A549 (cell line): ENCODE measurements at regions not wholly inside any gene's neighbourhood (a gene's known extent, or its start where the extent isn't known, plus 50 kb on each side); places are given as distances from the start of the nearest gene placed in this dataset.
"Not testable (repeated sequence)": the region's sequence is repeated elsewhere in the genome, so short reads cannot be mapped to it uniquely, and the experiment has no call there.

Experiments
- ATAC-seq, 2 experiments: fragments of 200-7000 bp in 1 of 2; fragments of >200 bp in 1 of 2; cut with Nextera tagmentation in 1 of 2; cut with Tn5 transposase in 1 of 2; 3 replicates each; pipeline versions ENCODE4 v1.8.0 to v1.9.1; 2018 to 2020; ENCODE audit warnings: mild to moderate bottlenecking in 1 of 2, moderate library complexity in 1 of 2
- CTCF ChIA-PET: fragments of 300-600 bp; sonication (Branson Sonifier 250); formaldehyde crosslinking; extraction: SDS; loops from one replicate; lab custom pipeline; 2021; ENCODE audit warnings: antibody characterized with exemption, inconsistent platforms; lab: Yijun Ruan, JAX
- POLR2A ChIA-PET: fragments of 350-600 bp; formaldehyde crosslinking; extraction: SDS; loops from one replicate; lab custom pipeline; 2021; ENCODE audit warnings: antibody characterized with exemption, inconsistent platforms; lab: Yijun Ruan, JAX
- DNase-seq, 2 experiments: peaks; one replicate each; pipeline versions ENCODE4 v3.0.0 to v3.0.0-alpha.2; 2011 to 2016; ENCODE audit warnings: low read depth in 1 of 2, low spot score in 1 of 2
- FAIRE-seq: peaks from 2 replicates; lab custom pipeline; 2011; peaks lifted over from hg19 to GRCh38; lab: Jason Lieb, UNC
- H3K27ac ChIP-seq, 2 experiments: fragments of >200 bp; sonication (Bioruptor Twin); formaldehyde crosslinking; 3 replicates each; pipeline ENCODE4 v1.5.1; 2016 to 2017
- H3K4me1 ChIP-seq: fragments of >200 bp; sonication (Bioruptor Twin); formaldehyde crosslinking; 3 replicates; pipeline ENCODE4 v1.6.1; 2016
- H3K4me2 ChIP-seq: fragments of >200 bp; sonication (Bioruptor Twin); formaldehyde crosslinking; 3 replicates; pipeline ENCODE4 v1.6.1; 2016
- H3K4me3 ChIP-seq: fragments of >200 bp; sonication (Bioruptor Twin); formaldehyde crosslinking; 3 replicates; pipeline ENCODE4 v1.5.1; 2016
- H3K9me3 ChIP-seq: fragments of >200 bp; sonication (Bioruptor Twin); formaldehyde crosslinking; 3 replicates; pipeline ENCODE4 v1.6.1; 2016
- BHLHE40 ChIP-seq: IDR thresholded peaks from 2 replicates; pipeline ENCODE4 v1.6.1; 2012; ENCODE audit warnings: low read depth, low read length, inconsistent platforms
- CTCF ChIP-seq: fragments of >200 bp; sonication (Bioruptor Twin); formaldehyde crosslinking; IDR thresholded peaks from 3 replicates; pipeline ENCODE4 v1.5.1; 2016
- E2F6 ChIP-seq: IDR thresholded peaks from 2 replicates; pipeline ENCODE4 v1.6.1; 2012; ENCODE audit warnings: low read depth, borderline replicate concordance
- EP300 ChIP-seq, 2 experiments: fragments of >200 bp; sonication (Bioruptor Twin); formaldehyde crosslinking; IDR thresholded peaks; 2 replicates in 1 of 2; 3 replicates in 1 of 2; pipeline ENCODE4 v1.6.1; 2016 to 2017
- ESRRA ChIP-seq: fragments of 150-350 bp; IDR thresholded peaks from 2 replicates; pipeline ENCODE4 v1.6.1; 2014; ENCODE audit warnings: mild to moderate bottlenecking, low read length, borderline replicate concordance
- FOXS1 ChIP-seq: fragments of 250-450 bp; sonication (Bioruptor Pico); IDR thresholded peaks from 2 replicates; pipeline ENCODE4 v1.5.0; 2020; ENCODE audit warnings: mild to moderate bottlenecking, moderate library complexity
- GATA3 ChIP-seq: IDR thresholded peaks from 2 replicates; pipeline ENCODE4 v1.6.1; 2012; ENCODE audit warnings: borderline replicate concordance
- JUN ChIP-seq, 2 experiments: fragments of >200 bp; sonication (Bioruptor Twin); formaldehyde crosslinking; IDR thresholded peaks; 2 replicates in 1 of 2; 3 replicates in 1 of 2; pipeline ENCODE4 v1.6.1; 2016 to 2017
- JUNB ChIP-seq: fragments of >200 bp; sonication (Bioruptor Twin); formaldehyde crosslinking; IDR thresholded peaks from 2 replicates; pipeline ENCODE4 v1.6.1; 2016
- KDM5A ChIP-seq: fragments of 200-600 bp; sonication (generic); IDR thresholded peaks from 2 replicates; pipeline ENCODE4 v1.6.1; 2016; ENCODE audit warnings: antibody characterized with exemption, mild to moderate bottlenecking
- MAFK ChIP-seq: fragments of 450-650 bp; IDR thresholded peaks from 2 replicates; pipeline ENCODE4 v1.6.1; 2014; ENCODE audit not compliant: partially characterized antibody
- RAD21 ChIP-seq, 2 experiments: fragments of >200 bp in 1 of 2; sonication (Bioruptor Twin) in 1 of 2; formaldehyde crosslinking in 1 of 2; IDR thresholded peaks in 1 of 2; conservative IDR thresholded peaks in 1 of 2; 2 replicates in 1 of 2; 3 replicates in 1 of 2; pipeline ENCODE4 v1.6.1; 2012 to 2018; ENCODE audit warnings: inconsistent platforms in 1 of 2
- USF2 ChIP-seq: fragments of 450-650 bp; IDR thresholded peaks from 2 replicates; pipeline ENCODE4 v1.6.1; 2014; ENCODE audit warnings: antibody characterized with exemption
- ZC3H11A ChIP-seq: fragments of 450-650 bp; IDR thresholded peaks from 2 replicates; pipeline ENCODE4 v1.6.1; 2014; ENCODE audit warnings: antibody characterized with exemption, mild to moderate bottlenecking
- ZFP36 ChIP-seq: fragments of 450-650 bp; IDR thresholded peaks from 2 replicates; pipeline ENCODE4 v1.6.1; 2014; ENCODE audit warnings: borderline replicate concordance; ENCODE audit not compliant: partially characterized antibody
- WGBS: methylation state at CpG from one replicate; pipeline ENCODE4 v1.1.6; 2017; ENCODE audit errors: missing lambda C conversion rate; 5-methylcytosine and 5-hydroxymethylcytosine counted together

GRCh38 chr7:47172602-47173539, 409.0 kb downstream of the TNS3 start:
- FAIRE-seq = not testable (repeated sequence)

GRCh38 chr7:47170516-47170915, 411.4 kb downstream of the TNS3 start:
- H3K9me3 ChIP-seq = peaks cover 12% of the 10 kb centered on the region; the same call in 1 of the 3 replicates
- no peak for TF ChIP-seq ZFP36
- no peak for TF ChIP-seq ZC3H11A
- TF ChIP-seq ESRRA = no peak
- TF ChIP-seq JUNB = no peak
- TF ChIP-seq KDM5A = no peak
- no peak for TF ChIP-seq FOXS1 (CRISPR knock-in tag)
- TF ChIP-seq USF2 = no peak
- TF ChIP-seq BHLHE40 = no peak
- TF ChIP-seq CTCF = peak; percentile 26; the same call in 1 of the 3 replicates
- peak; percentile 33 to 46; a peak in 4 of 5 replicates for TF ChIP-seq RAD21 (conservative IDR thresholded peaks at IDR 0.05 in 1 of 2, IDR thresholded peaks at IDR 0.05 in 1 of 2)
- POLR2A ChIA-PET = no interaction called here
- 72% methylated on average over 1 of the region's 1 CpG for WGBS
- no peak overlapping the region for H3K4me3 ChIP-seq
- H3K27ac ChIP-seq = no peak overlapping the region; a peak in 1 of 6 replicates
- H3K4me2 ChIP-seq = no peak overlapping the region
- DNase-seq (peak in 1 of 2 experiments; percentile 13), FAIRE-seq (peak; percentile 49), ATAC-seq (peak in 1 of 2 experiments; percentile 54; a peak in 2 of 6 replicates)
- CTCF ChIA-PET = interaction anchor here (1.0 to 15.6 kb wide), 8 partner anchors 8 to 1251 kb away, joined by 3 to 242 read pairs (median 4); partner anchors contain the start of gene IGFBP3
- H3K4me1 ChIP-seq = peaks cover 19% of the 10 kb centered on the region

More at GRCh38 chr7:47172602-47173539, 409.0 kb downstream of the TNS3 start:
- peaks cover 26% of the 10 kb centered on the region for H3K9me3 ChIP-seq
- WGBS = 21% methylated on average over 7 of the region's 7 CpGs
- H3K4me3 ChIP-seq, POLR2A ChIA-PET: not testable (repeated sequence)
- H3K4me1 ChIP-seq = peaks cover 19% of the 10 kb centered on the region
- peak in 1 of 2 experiments; percentile 55 for DNase-seq
- peak; percentile 27 for TF ChIP-seq MAFK
- TF ChIP-seq JUN (IDR thresholded peaks at IDR 0.05) = peak in 1 of 2 experiments; percentile 72; a peak in 3 of 5 replicates
- peak; percentile 15; the same call in 1 of the 2 replicates for TF ChIP-seq JUNB
- TF ChIP-seq EP300 (IDR thresholded peaks at IDR 0.05) = peak; percentile 60 to 88; a peak in 4 of 5 replicates
- TF ChIP-seq GATA3 = peak; percentile 49
- peak overlapping the region; percentile 45 for H3K4me2 ChIP-seq
- H3K27ac ChIP-seq = peak overlapping the region; percentile 82 to 88
- peak; percentile 60 to 73 for ATAC-seq
- CTCF ChIA-PET = interaction anchor here (1.1 to 15.6 kb wide), 3 partner anchors 9 to 1253 kb away, joined by 3 to 242 read pairs (median 5); partner anchors contain the start of gene IGFBP3

GRCh38 chr7:47154791-47155190, 427.1 kb downstream of the TNS3 start:
- POLR2A ChIA-PET = no interaction called here
- CTCF ChIA-PET = interaction anchor here (0.6 to 1.0 kb wide), 3 partner anchors 25 to 1046 kb away, joined by 3 read pairs; no protein-coding TSS in a partner anchor
- H3K4me1 ChIP-seq = peaks cover 15% of the 10 kb centered on the region
- H3K27ac ChIP-seq = peak overlapping the region in 1 of 2 experiments; percentile 9; a peak in 3 of 6 replicates
- TF ChIP-seq E2F6 = no peak
- TF ChIP-seq CTCF = no peak
- no peak for TF ChIP-seq JUN (IDR thresholded peaks at IDR 0.05)
- DNase-seq (no peak), ATAC-seq (no peak), FAIRE-seq (no peak)
- no peak overlapping the region for H3K4me2 ChIP-seq
- no peak overlapping the region for H3K4me3 ChIP-seq
- WGBS = 61% methylated on average over 3 of the region's 3 CpGs
- H3K9me3 ChIP-seq = no peaks in the 10 kb centered on the region
